ENCODE measurements at regions not wholly inside any gene's neighbourhood (a gene's known extent, or its start where the extent isn't known, plus 50 kb on each side); places are given as distances from the start of the nearest gene placed in this dataset.

GRCh38 chr7:156026076-156026600 lies 213.9 kb upstream of the SHH start:
- H3K27me3 Mint-ChIP-seq (ENCODE audit: insufficient read depth, unreplicated experiment), result no peaks in the 10 kb centered on the region
- Histone ChIP-seq H3K4me1 (peaks cover 14% of the 10 kb centered on the region), H3K27me3 (replicated peaks; ENCODE audit: control insufficient read depth, insufficient read depth, low read length) (no peaks in the 10 kb centered on the region), H3K9me3 (no peaks in the 10 kb centered on the region), H3K4me3 (ENCODE audit: low read depth, low read length) (no peak overlapping the region), H3K36me3 (ENCODE audit: control insufficient read depth, insufficient read depth, low read length) (no peaks in the 10 kb centered on the region)
- intact Hi-C loops (cut with micrococcal nuclease; ENCODE audit: unreplicated experiment), result no loop called here
- no peak overlapping the region for H3K4me3 Mint-ChIP-seq (ENCODE audit: unreplicated experiment)
- H3K36me3 Mint-ChIP-seq (ENCODE audit: insufficient read depth, unreplicated experiment), result no peaks in the 10 kb centered on the region
- TF ChIP-seq CTCF (IDR thresholded peaks at IDR 0.05; ENCODE audit: insufficient read depth in 1 of 2, low read depth in 1 of 2, low read length in 1 of 2, severe bottlenecking in 1 of 2, unreplicated experiment in 1 of 2), result no peak
- no peak for DNase-seq
- ChIA-PET CTCF (no interaction called here), POLR2A (no interaction called here)
- peaks cover 14% of the 10 kb centered on the region for H3K4me1 Mint-ChIP-seq (ENCODE audit: low read depth, unreplicated experiment)
- no TSS peak for BruUV-seq (replicated peaks)
- H3K9me3 Mint-ChIP-seq (ENCODE audit: unreplicated experiment), result no peaks in the 10 kb centered on the region
- H3K27ac Mint-ChIP-seq (ENCODE audit: unreplicated experiment), result peak overlapping the region; percentile 78

GRCh38 chr7:156025675-156026074 lies 213.4 kb upstream of the SHH start:
- ChIA-PET CTCF (no interaction called here), POLR2A (no interaction called here)
- H3K4me3 Mint-ChIP-seq (ENCODE audit: unreplicated experiment), result no peak overlapping the region
- intact Hi-C loops (cut with micrococcal nuclease; ENCODE audit: unreplicated experiment), result no loop called here
- Histone ChIP-seq H3K4me1 (peaks cover 14% of the 10 kb centered on the region), H3K9me3 (no peaks in the 10 kb centered on the region), H3K4me3 (ENCODE audit: low read depth, low read length) (no peak overlapping the region), H3K36me3 (ENCODE audit: control insufficient read depth, insufficient read depth, low read length) (no peaks in the 10 kb centered on the region), H3K27me3 (replicated peaks; ENCODE audit: control insufficient read depth, insufficient read depth, low read length) (no peaks in the 10 kb centered on the region)
- no peak for DNase-seq
- peaks cover 14% of the 10 kb centered on the region for H3K4me1 Mint-ChIP-seq (ENCODE audit: low read depth, unreplicated experiment)
- no peak overlapping the region for H3K27ac Mint-ChIP-seq (ENCODE audit: unreplicated experiment)
- BruUV-seq (replicated peaks), result no TSS peak
- no peak for TF ChIP-seq CTCF (IDR thresholded peaks at IDR 0.05; ENCODE audit: insufficient read depth in 1 of 2, low read depth in 1 of 2, low read length in 1 of 2, severe bottlenecking in 1 of 2, unreplicated experiment in 1 of 2)
- no peaks in the 10 kb centered on the region for H3K27me3 Mint-ChIP-seq (ENCODE audit: insufficient read depth, unreplicated experiment)
- H3K9me3 Mint-ChIP-seq (ENCODE audit: unreplicated experiment), result no peaks in the 10 kb centered on the region
- no peaks in the 10 kb centered on the region for H3K36me3 Mint-ChIP-seq (ENCODE audit: insufficient read depth, unreplicated experiment)

- H3K9me3 Mint-ChIP-seq (ENCODE audit: unreplicated experiment), result no peaks in the 10 kb centered on the region
- ChIA-PET POLR2A (no interaction called here), CTCF (no interaction called here)
- no TSS peak for BruUV-seq (replicated peaks)
- intact Hi-C loops (cut with micrococcal nuclease; ENCODE audit: unreplicated experiment), result no loop called here
- peaks cover 14% of the 10 kb centered on the region for H3K4me1 Mint-ChIP-seq (ENCODE audit: low read depth, unreplicated experiment)
- no peak overlapping the region for H3K4me3 ChIP-seq (ENCODE audit: low read depth, low read length)
- no peaks in the 10 kb centered on the region for H3K36me3 Mint-ChIP-seq (ENCODE audit: insufficient read depth, unreplicated experiment)
- no peak for TF ChIP-seq CTCF (IDR thresholded peaks at IDR 0.05; ENCODE audit: insufficient read depth in 1 of 2, low read depth in 1 of 2, low read length in 1 of 2, severe bottlenecking in 1 of 2, unreplicated experiment in 1 of 2)
- no peaks in the 10 kb centered on the region for H3K27me3 ChIP-seq (replicated peaks; ENCODE audit: control insufficient read depth, insufficient read depth, low read length)
- H3K9me3 ChIP-seq, result no peaks in the 10 kb centered on the region
- peaks cover 14% of the 10 kb centered on the region for H3K4me1 ChIP-seq
- no peaks in the 10 kb centered on the region for H3K36me3 ChIP-seq (ENCODE audit: control insufficient read depth, insufficient read depth, low read length)
- no peak overlapping the region for H3K4me3 Mint-ChIP-seq (ENCODE audit: unreplicated experiment)
- no peak for DNase-seq
- no peak overlapping the region for H3K27ac Mint-ChIP-seq (ENCODE audit: unreplicated experiment)
- no peaks in the 10 kb centered on the region for H3K27me3 Mint-ChIP-seq (ENCODE audit: insufficient read depth, unreplicated experiment)
These were observed 211.9 kb upstream of the SHH start for GRCh38 chr7:156024201-156024600.
